Gastrocnemius medialis (tissue), 4 donors: ENCODE measurements at regions not wholly inside any gene's neighbourhood (a gene's known extent, or its start where the extent isn't known, plus 50 kb on each side); places are given as distances from the start of the nearest gene placed in this dataset.
"Not testable (repeated sequence)": the region's sequence is repeated elsewhere in the genome, so short reads cannot be mapped to it uniquely, and the experiment has no call there.

Experiments
- ATAC-seq, 2 donors: fragments of 150-250 bp; one replicate each; pipeline ENCODE4 v1.9.1; 2016
- DNase-seq, 2 donors: peaks; one replicate each; pipeline ENCODE4 v3.0.0-alpha.2; 2019
- H3K27ac ChIP-seq, 4 donors: fragments of 200-600 bp; sonication (generic); 1 replicate in 1 of 4; 2 replicates in 3 of 4; pipeline ENCODE4 v1.5.1; 2016 to 2018; ENCODE audit warnings: mild to moderate bottlenecking in 2 of 4, moderate library complexity in 1 of 4
- H3K27me3 ChIP-seq, 3 donors: fragments of 200-600 bp; sonication (generic) in 2 of 3; 1 replicate in 1 of 3; 2 replicates in 2 of 3; pipeline versions ENCODE4 v1.5.1 to v1.6.0; 2016 to 2019; ENCODE audit warnings: mild to moderate bottlenecking in 1 of 3, moderate library complexity in 1 of 3
- H3K36me3 ChIP-seq, 2 donors: fragments of 200-600 bp; sonication (generic) in 1 of 2; one replicate each; pipeline ENCODE4 v1.5.1; 2017 to 2018
- H3K4me1 ChIP-seq, 2 donors: fragments of 200-600 bp; sonication (generic) in 1 of 2; one replicate each; pipeline ENCODE4 v1.5.1; 2016 to 2017; ENCODE audit warnings: mild to moderate bottlenecking in 2 of 2
- H3K4me3 ChIP-seq, 4 donors: fragments of 200-600 bp; sonication (generic) in 3 of 4; 1 replicate in 1 of 4; 2 replicates in 3 of 4; pipeline ENCODE4 v1.5.1; 2016 to 2019; ENCODE audit warnings: mild to moderate bottlenecking in 2 of 4
- H3K9me3 ChIP-seq, 3 donors: fragments of 200-600 bp; sonication (generic) in 2 of 3; 1 replicate in 1 of 3; 2 replicates in 2 of 3; pipeline ENCODE4 v1.5.1; 2016 to 2019
- POLR2A ChIP-seq, 2 donors: fragments of 450-650 bp; IDR thresholded peaks; one replicate each; pipeline ENCODE4 v1.6.1; 2017; ENCODE audit warnings: antibody characterized with exemption in 2 of 2, mild to moderate bottlenecking in 2 of 2, moderate library complexity in 2 of 2
- in situ Hi-C, 4 donors: fragments of 200-750 bp; cut with MboI; loops; one replicate each; pipeline versions ENCODE4 v1.15.0 to v1.8.0; 2017; ENCODE audit warnings: low sequenced_read_pairs in 4 of 4
- intact Hi-C: fragments of 100-400 bp; cut with DNase I; formaldehyde crosslinking; loops from one replicate; pipeline ENCODE4 v1.15.1; 2023; ENCODE audit warnings: low total_unique reads
- TF ChIP-seq, protein P1 (sequence below), 5 experiments: fragments of 450-650 bp in 3 of 5; fragments of 200-600 bp in 2 of 5; sonication (generic) in 2 of 5; IDR thresholded peaks in 4 of 5; conservative IDR thresholded peaks in 1 of 5; 1 replicate in 4 of 5; 2 replicates in 1 of 5; pipeline ENCODE4 v1.5.1; 2016 to 2019; ENCODE audit warnings: antibody characterized with exemption in 5 of 5, mild to moderate bottlenecking in 3 of 5, moderate library complexity in 3 of 5

GRCh38 chr5:89535411-89535810, 652.4 kb upstream of the MEF2C start:
- peaks cover 0 to 4% of the 10 kb centered on the region in 2 donors for H3K4me1 ChIP-seq
- H3K4me3 ChIP-seq = no peak overlapping the region
- in situ Hi-C loops (no loop called here), intact Hi-C loops (no loop called here)
- no peak for ATAC-seq
- no peak for TF ChIP-seq POLR2A (IDR thresholded peaks at IDR 0.05)
- TF ChIP-seq, protein P1, sequence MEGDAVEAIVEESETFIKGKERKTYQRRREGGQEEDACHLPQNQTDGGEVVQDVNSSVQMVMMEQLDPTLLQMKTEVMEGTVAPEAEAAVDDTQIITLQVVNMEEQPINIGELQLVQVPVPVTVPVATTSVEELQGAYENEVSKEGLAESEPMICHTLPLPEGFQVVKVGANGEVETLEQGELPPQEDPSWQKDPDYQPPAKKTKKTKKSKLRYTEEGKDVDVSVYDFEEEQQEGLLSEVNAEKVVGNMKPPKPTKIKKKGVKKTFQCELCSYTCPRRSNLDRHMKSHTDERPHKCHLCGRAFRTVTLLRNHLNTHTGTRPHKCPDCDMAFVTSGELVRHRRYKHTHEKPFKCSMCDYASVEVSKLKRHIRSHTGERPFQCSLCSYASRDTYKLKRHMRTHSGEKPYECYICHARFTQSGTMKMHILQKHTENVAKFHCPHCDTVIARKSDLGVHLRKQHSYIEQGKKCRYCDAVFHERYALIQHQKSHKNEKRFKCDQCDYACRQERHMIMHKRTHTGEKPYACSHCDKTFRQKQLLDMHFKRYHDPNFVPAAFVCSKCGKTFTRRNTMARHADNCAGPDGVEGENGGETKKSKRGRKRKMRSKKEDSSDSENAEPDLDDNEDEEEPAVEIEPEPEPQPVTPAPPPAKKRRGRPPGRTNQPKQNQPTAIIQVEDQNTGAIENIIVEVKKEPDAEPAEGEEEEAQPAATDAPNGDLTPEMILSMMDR (IDR thresholded peaks at IDR 0.05 in 4 of 5, conservative IDR thresholded peaks at IDR 0.05 in 1 of 5) = no peak
- H3K36me3 ChIP-seq = no peaks in the 10 kb centered on the region
- H3K9me3 ChIP-seq = no peaks in the 10 kb centered on the region
- no peak for DNase-seq
- H3K27ac ChIP-seq = no peak overlapping the region
- no peaks in the 10 kb centered on the region for H3K27me3 ChIP-seq

- Histone ChIP-seq H3K9me3 (no peaks in the 10 kb centered on the region), H3K27ac (no peak overlapping the region), H3K27me3 (no peaks in the 10 kb centered on the region), H3K4me1 (peaks cover 0 to 4% of the 10 kb centered on the region in 2 donors), H3K4me3 (no peak overlapping the region), H3K36me3 (no peaks in the 10 kb centered on the region)
- TF ChIP-seq POLR2A (IDR thresholded peaks at IDR 0.05) = no peak
- TF ChIP-seq, protein P1 (IDR thresholded peaks at IDR 0.05 in 4 of 5, conservative IDR thresholded peaks at IDR 0.05 in 1 of 5) = no peak
- no peak for ATAC-seq
- in situ Hi-C loops = no loop called here
- DNase-seq = no peak
- intact Hi-C loops = no loop called here
Measured at GRCh38 chr5:89534331-89534730, 651.3 kb upstream of the MEF2C start.

GRCh38 chr5:89524785-89525184, 641.8 kb upstream of the MEF2C start:
- H3K4me3 ChIP-seq = no peak overlapping the region
- H3K27me3 ChIP-seq = no peaks in the 10 kb centered on the region
- in situ Hi-C loops (no loop called here), intact Hi-C loops (no loop called here)
- TF ChIP-seq POLR2A (IDR thresholded peaks at IDR 0.05) = no peak
- TF ChIP-seq, protein P1 (IDR thresholded peaks at IDR 0.05 in 4 of 5, conservative IDR thresholded peaks at IDR 0.05 in 1 of 5) = no peak
- H3K27ac ChIP-seq = no peak overlapping the region
- no peaks in the 10 kb centered on the region for H3K9me3 ChIP-seq
- DNase-seq = no peak
- ATAC-seq = no peak
- no peaks in the 10 kb centered on the region for H3K36me3 ChIP-seq
- H3K4me1 ChIP-seq = no peaks in the 10 kb centered on the region

- H3K27me3 ChIP-seq, in situ Hi-C loops, intact Hi-C loops, ATAC-seq, H3K4me3 ChIP-seq, H3K27ac ChIP-seq, H3K9me3 ChIP-seq, H3K36me3 ChIP-seq, H3K4me1 ChIP-seq, DNase-seq: not testable (repeated sequence)
Measured at GRCh38 chr5:89523867-89524266, 640.9 kb upstream of the MEF2C start.

GRCh38 chr5:89520771-89521170, 637.8 kb upstream of the MEF2C start:
- intact Hi-C loops = no loop called here
- Histone ChIP-seq H3K9me3 (no peaks in the 10 kb centered on the region), H3K27me3 (no peaks in the 10 kb centered on the region), H3K36me3 (no peaks in the 10 kb centered on the region), H3K4me3 (no peak overlapping the region), H3K4me1 (no peaks in the 10 kb centered on the region), H3K27ac (no peak overlapping the region)
- DNase-seq (no peak), ATAC-seq (no peak)
- no peak for TF ChIP-seq POLR2A (IDR thresholded peaks at IDR 0.05)
- TF ChIP-seq, protein P1 (IDR thresholded peaks at IDR 0.05 in 4 of 5, conservative IDR thresholded peaks at IDR 0.05 in 1 of 5) = no peak
- in situ Hi-C loops = no loop called here
